Breast epithelium (tissue), 4 donors: ENCODE measurements at regions not wholly inside any gene's neighbourhood (a gene's known extent, or its start where the extent isn't known, plus 50 kb on each side); places are given as distances from the start of the nearest gene placed in this dataset.

Experiments
- DNase-seq, 2 donors: peaks; one replicate each; pipeline ENCODE4 v3.0.0-alpha.2; 2019; ENCODE audit warnings: low spot score in 2 of 2
- H3K27ac ChIP-seq, 2 donors: fragments of 200-600 bp; sonication (generic) in 1 of 2; one replicate each; pipeline ENCODE4 v1.5.1; 2016 to 2019; ENCODE audit warnings: mild to moderate bottlenecking in 1 of 2
- H3K27me3 ChIP-seq, 2 donors: fragments of 200-600 bp; sonication (generic) in 1 of 2; one replicate each; pipeline versions ENCODE4 v1.5.1 to v1.6.0; 2017 to 2019; ENCODE audit warnings: control low read depth in 1 of 2, mild to moderate bottlenecking in 1 of 2
- H3K36me3 ChIP-seq: fragments of 200-600 bp; one replicate; pipeline ENCODE4 v1.5.1; 2019
- H3K4me1 ChIP-seq, 2 donors: fragments of 200-600 bp; sonication (generic); one replicate each; pipeline ENCODE4 v1.5.1; 2016 to 2019; ENCODE audit warnings: control low read depth in 1 of 2
- H3K4me3 ChIP-seq, 3 donors: fragments of 200-600 bp; sonication (generic); 1 replicate in 2 of 3; 2 replicates in 1 of 3; pipeline ENCODE4 v1.5.1; 2016 to 2019; ENCODE audit warnings: mild to moderate bottlenecking in 3 of 3, moderate library complexity in 2 of 3
- H3K9me3 ChIP-seq, 2 donors: fragments of 200-600 bp; sonication (generic) in 1 of 2; one replicate each; pipeline ENCODE4 v1.5.1; 2016 to 2019; ENCODE audit warnings: control low read depth in 1 of 2
- POLR2A ChIP-seq: fragments of 450-650 bp; IDR thresholded peaks from one replicate; pipeline ENCODE4 v1.6.1; 2016; ENCODE audit warnings: antibody characterized with exemption, mild to moderate bottlenecking, moderate library complexity
- POLR2AphosphoS5 ChIP-seq, 3 donors: sonication (generic); formaldehyde crosslinking; IDR thresholded peaks; one replicate each; pipeline ENCODE4 v1.6.1; 2017; ENCODE audit warnings: antibody characterized with exemption in 3 of 3
- intact Hi-C: fragments of 100-400 bp; cut with DNase I; formaldehyde crosslinking; loops from one replicate; pipeline ENCODE4 v1.15.1; 2023; ENCODE audit warnings: low total_unique reads
- TF ChIP-seq, protein P1 (sequence below), 3 donors: fragments of 450-650 bp; IDR thresholded peaks; one replicate each; pipeline ENCODE4 v1.5.1; 2016 to 2017; ENCODE audit warnings: antibody characterized with exemption in 3 of 3, mild to moderate bottlenecking in 3 of 3, moderate library complexity in 3 of 3

DNA sequence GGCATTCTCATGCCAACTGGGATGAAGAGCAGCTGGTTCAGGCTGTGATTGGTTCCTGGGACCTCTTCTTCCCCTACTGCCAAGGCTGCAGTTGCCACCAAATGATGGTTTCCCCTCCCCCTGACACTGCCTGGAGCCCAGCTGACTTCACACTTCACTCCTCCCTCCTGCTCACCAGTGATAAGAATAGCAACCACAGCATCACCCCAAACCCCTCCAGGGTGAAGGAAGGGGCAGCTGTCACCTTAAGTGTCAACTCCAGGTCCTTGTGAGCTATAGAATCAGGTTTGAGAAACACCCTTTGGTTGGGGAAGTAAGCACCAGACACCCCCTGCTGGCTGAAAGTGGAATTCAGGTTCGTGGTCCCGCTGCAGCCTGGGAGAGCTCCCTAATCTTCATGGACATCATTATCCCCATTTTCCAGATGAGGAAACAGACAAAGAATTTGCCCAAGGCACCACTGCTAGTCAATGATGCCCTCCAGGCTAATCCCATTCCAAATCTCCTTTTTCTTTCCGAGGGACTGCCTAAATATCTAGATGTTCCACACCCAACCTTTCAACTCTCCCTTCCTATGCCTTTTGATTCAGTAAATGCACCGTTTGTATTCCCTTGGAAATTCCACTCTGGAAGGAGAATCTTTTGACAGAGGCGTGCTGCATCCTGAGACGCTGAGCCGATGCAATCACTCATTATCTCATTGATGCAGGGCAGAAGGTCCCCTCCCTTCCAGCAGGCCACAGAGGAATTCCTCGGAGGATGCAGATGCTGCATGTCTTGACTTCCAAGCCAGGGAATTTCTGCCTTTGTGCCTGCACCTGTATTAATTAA lies 50.6 kb upstream of the UQCRFS1 start:
- Histone ChIP-seq H3K4me1 (no peaks in the 10 kb centered on the region), H3K27me3 (peaks cover 2 to 23% of the 10 kb centered on the region in 2 donors), H3K9me3 (no peaks in the 10 kb centered on the region), H3K4me3 (no peak overlapping the region), H3K27ac (no peak overlapping the region), H3K36me3 (no peaks in the 10 kb centered on the region)
- intact Hi-C loops: no loop called here
- TF ChIP-seq, protein P1, sequence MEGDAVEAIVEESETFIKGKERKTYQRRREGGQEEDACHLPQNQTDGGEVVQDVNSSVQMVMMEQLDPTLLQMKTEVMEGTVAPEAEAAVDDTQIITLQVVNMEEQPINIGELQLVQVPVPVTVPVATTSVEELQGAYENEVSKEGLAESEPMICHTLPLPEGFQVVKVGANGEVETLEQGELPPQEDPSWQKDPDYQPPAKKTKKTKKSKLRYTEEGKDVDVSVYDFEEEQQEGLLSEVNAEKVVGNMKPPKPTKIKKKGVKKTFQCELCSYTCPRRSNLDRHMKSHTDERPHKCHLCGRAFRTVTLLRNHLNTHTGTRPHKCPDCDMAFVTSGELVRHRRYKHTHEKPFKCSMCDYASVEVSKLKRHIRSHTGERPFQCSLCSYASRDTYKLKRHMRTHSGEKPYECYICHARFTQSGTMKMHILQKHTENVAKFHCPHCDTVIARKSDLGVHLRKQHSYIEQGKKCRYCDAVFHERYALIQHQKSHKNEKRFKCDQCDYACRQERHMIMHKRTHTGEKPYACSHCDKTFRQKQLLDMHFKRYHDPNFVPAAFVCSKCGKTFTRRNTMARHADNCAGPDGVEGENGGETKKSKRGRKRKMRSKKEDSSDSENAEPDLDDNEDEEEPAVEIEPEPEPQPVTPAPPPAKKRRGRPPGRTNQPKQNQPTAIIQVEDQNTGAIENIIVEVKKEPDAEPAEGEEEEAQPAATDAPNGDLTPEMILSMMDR (IDR thresholded peaks at IDR 0.05): peak in 2 of 3 donors; percentile 40 to 61
- TF ChIP-seq POLR2A: no peak
- DNase-seq: no peak

DNA sequence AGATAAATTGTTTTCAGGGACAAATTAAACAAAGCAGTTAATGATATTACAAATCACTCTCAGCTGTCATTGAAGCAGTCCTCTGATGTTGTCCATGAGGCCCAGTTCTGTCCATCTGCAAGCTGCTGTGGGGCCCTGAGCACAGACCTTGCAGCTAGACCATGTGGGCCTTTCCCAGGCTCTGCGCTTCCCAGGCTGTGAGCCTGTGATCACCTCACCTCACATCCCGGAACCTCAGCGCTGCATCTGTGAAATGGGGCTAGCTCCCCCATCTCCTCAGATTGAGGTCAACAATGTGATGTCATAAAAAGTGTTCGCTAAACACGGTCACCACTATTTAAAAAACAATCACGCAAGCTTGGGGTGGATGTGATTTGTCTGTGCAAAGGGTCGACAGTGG lies 51.9 kb upstream of the UQCRFS1 start:
- Histone ChIP-seq H3K4me1 (no peaks in the 10 kb centered on the region), H3K36me3 (no peaks in the 10 kb centered on the region), H3K4me3 (no peak overlapping the region), H3K27me3 (peaks cover 2 to 26% of the 10 kb centered on the region in 2 donors), H3K9me3 (no peaks in the 10 kb centered on the region), H3K27ac (no peak overlapping the region)
- intact Hi-C loops: no loop called here
- no peak for DNase-seq
- TF ChIP-seq, protein P1 (IDR thresholded peaks at IDR 0.05): no peak
- TF ChIP-seq POLR2AphosphoS5 (IDR thresholded peaks at IDR 0.05): no peak
- TF ChIP-seq POLR2A: no peak

DNA sequence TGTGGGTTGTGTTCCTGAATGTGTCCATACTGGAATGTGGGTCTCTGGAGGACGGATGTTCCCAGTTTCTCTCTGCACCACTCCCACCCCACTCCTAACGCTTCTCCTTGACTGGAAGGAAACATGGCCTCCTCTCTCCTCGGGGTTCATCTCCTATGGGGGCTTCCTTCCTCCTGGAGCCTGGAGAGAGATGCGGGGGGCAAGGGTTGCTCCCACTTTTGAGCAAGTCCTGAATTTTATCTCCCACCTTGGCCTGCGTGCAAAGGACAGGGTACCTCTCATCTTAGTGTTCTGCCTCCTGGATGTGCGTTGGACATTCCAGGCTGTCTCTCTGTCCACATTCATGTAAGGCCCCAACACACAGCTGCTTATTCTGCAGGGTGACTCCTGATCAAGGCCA lies 52.5 kb upstream of the UQCRFS1 start:
- no peak overlapping the region for H3K4me3 ChIP-seq
- DNase-seq: no peak

DNA sequence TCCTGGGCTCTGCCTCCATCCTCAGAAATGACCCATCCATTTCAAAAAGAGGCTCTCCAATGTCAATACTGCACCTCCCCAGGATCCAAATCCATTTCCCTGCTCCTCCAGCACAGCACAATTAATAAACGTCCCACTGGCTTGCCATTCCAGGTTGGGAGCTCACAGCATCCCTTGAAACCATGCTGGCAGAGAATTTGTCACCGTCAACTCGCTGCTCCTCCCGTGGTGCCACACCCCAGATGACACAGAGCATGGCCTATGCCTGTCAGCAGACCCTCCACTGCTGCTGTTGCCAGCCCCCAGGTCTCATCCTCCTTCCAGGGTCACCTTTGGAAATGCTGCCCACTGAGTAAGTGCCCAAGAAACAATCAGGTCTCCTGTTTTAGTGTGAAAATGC lies 53.0 kb upstream of the UQCRFS1 start:
- intact Hi-C loops: no loop called here
- DNase-seq: no peak
- H3K36me3 ChIP-seq: no peaks in the 10 kb centered on the region
- TF ChIP-seq POLR2A: no peak
- TF ChIP-seq POLR2AphosphoS5 (IDR thresholded peaks at IDR 0.05): no peak
- TF ChIP-seq, protein P1 (IDR thresholded peaks at IDR 0.05): no peak
- no peak overlapping the region for H3K27ac ChIP-seq
- H3K9me3 ChIP-seq: no peaks in the 10 kb centered on the region
- H3K27me3 ChIP-seq: peaks cover 2 to 26% of the 10 kb centered on the region in 2 donors
- no peak overlapping the region for H3K4me3 ChIP-seq
- no peaks in the 10 kb centered on the region for H3K4me1 ChIP-seq

More for the DNA sequence above, 52.5 kb upstream of the UQCRFS1 start:
- no peaks in the 10 kb centered on the region for H3K9me3 ChIP-seq
- peaks cover 2 to 26% of the 10 kb centered on the region in 2 donors for H3K27me3 ChIP-seq
- intact Hi-C loops: no loop called here
- no peaks in the 10 kb centered on the region for H3K4me1 ChIP-seq
- no peaks in the 10 kb centered on the region for H3K36me3 ChIP-seq
- no peak for TF ChIP-seq POLR2AphosphoS5 (IDR thresholded peaks at IDR 0.05)
- no peak overlapping the region for H3K27ac ChIP-seq

DNA sequence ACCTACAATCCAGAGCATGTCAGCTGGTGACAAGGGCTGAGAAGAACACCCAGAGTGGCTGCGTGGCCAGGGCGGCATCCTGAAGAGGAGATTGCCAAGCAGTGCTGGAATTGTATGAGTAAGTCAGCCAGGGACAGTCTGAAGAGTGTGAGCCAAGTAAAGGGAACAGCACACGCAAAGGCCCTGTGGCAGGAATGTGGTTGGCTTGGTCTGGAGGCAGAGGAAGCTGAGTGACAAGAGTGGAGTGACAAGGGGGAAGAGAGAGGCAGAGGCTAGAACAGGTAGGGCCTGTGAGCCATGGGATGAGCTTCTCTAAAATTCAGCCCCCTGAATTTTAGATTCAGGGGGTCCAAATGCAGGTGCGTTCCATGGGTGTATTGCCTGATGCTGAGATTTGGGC lies 53.7 kb upstream of the UQCRFS1 start:
- H3K27ac ChIP-seq: no peak overlapping the region
- H3K4me3 ChIP-seq: no peak overlapping the region
- DNase-seq: no peak
- intact Hi-C loops: no loop called here
- no peaks in the 10 kb centered on the region for H3K9me3 ChIP-seq
- H3K36me3 ChIP-seq: no peaks in the 10 kb centered on the region
- peaks cover 2 to 26% of the 10 kb centered on the region in 2 donors for H3K27me3 ChIP-seq
- H3K4me1 ChIP-seq: no peaks in the 10 kb centered on the region
- no peak for TF ChIP-seq POLR2AphosphoS5 (IDR thresholded peaks at IDR 0.05)
- TF ChIP-seq, protein P1 (IDR thresholded peaks at IDR 0.05): no peak
- no peak for TF ChIP-seq POLR2A
